SK-N-SH (cell line): ENCODE measurements at regions not wholly inside any gene's neighbourhood (a gene's known extent, or its start where the extent isn't known, plus 50 kb on each side); places are given as distances from the start of the nearest gene placed in this dataset.

Experiments
- CTCF ChIA-PET: fragments of 300-600, 350-600 bp; formaldehyde crosslinking; extraction: SDS; loops from one replicate; lab custom pipeline; 2021; lab: Yijun Ruan, JAX
- POLR2A ChIA-PET: fragments of 350-600 bp; sonication (Branson Sonifier 250); formaldehyde crosslinking; extraction: SDS; loops from one replicate; lab custom pipeline; 2020; ENCODE audit warnings: antibody characterized with exemption, inconsistent platforms; lab: Yijun Ruan, JAX
- DNase-seq: peaks from one replicate; pipeline ENCODE4 v3.0.0; 2012
- H2AFZ ChIP-seq: fragments of 200-600 bp; sonication (generic); 2 replicates; pipeline ENCODE4 v1.8.1; 2016; ENCODE audit warnings: antibody characterized with exemption, mild to moderate bottlenecking, low read depth
- H3F3A ChIP-seq: fragments of 200-600 bp; sonication (generic); replicated peaks from 2 replicates; pipeline ENCODE3; 2016; ENCODE audit warnings: antibody characterized with exemption, mild to moderate bottlenecking; ENCODE audit not compliant: insufficient read depth
- H3K27ac ChIP-seq, 2 experiments: fragments of 200-500 bp in 1 of 2; fragments of 200-600 bp in 1 of 2; sonication (Bioruptor generic) in 1 of 2; sonication (generic), shearing (Covaris generic) in 1 of 2; 2 replicates each; pipeline versions ENCODE4 v1.5.1 to v1.6.1; 2014 to 2016; ENCODE audit warnings: low read depth in 2 of 2, inconsistent platforms in 1 of 2, low read length in 1 of 2, mild to moderate bottlenecking in 1 of 2, mixed read lengths in 1 of 2
- H3K27me3 ChIP-seq: fragments of 200-600 bp; sonication (generic), shearing (Covaris generic); 2 replicates; pipeline ENCODE4 v1.6.1; 2016; ENCODE audit warnings: mixed run types; ENCODE audit not compliant: insufficient read depth
- H3K36me3 ChIP-seq, 2 experiments: fragments of 200-500 bp in 1 of 2; fragments of 200-600 bp in 1 of 2; sonication (Bioruptor generic) in 1 of 2; sonication (generic) in 1 of 2; replicated peaks in 1 of 2; 2 replicates each; pipeline versions ENCODE3 to v1.5.1; 2014 to 2016; ENCODE audit warnings: low read length in 1 of 2, mild to moderate bottlenecking in 1 of 2; ENCODE audit not compliant: insufficient read depth in 2 of 2, control insufficient read depth in 1 of 2
- H3K4me1 ChIP-seq, 2 experiments: fragments of 200-500 bp in 1 of 2; fragments of 200-600 bp in 1 of 2; sonication (Bioruptor generic) in 1 of 2; sonication (generic), shearing (Covaris generic) in 1 of 2; 2 replicates each; pipeline versions ENCODE4 v1.5.1 to v1.6.1; 2014 to 2016; ENCODE audit warnings: low read depth in 1 of 2, low read length in 1 of 2, mixed run types in 1 of 2; ENCODE audit not compliant: insufficient read depth in 2 of 2, control insufficient read depth in 1 of 2
- H3K4me2 ChIP-seq: fragments of 200-600 bp; sonication (generic), shearing (Covaris generic); 2 replicates; pipeline ENCODE4 v1.6.1; 2017; ENCODE audit warnings: mixed run types
- H3K4me3 ChIP-seq, 2 experiments: fragments of 200-500 bp in 1 of 2; fragments of 200-600 bp in 1 of 2; sonication (Bioruptor generic) in 1 of 2; sonication (generic), shearing (Covaris generic) in 1 of 2; 2 replicates each; pipeline versions ENCODE4 v1.5.1 to v1.8.1; 2014 to 2016; ENCODE audit warnings: low read depth in 2 of 2, inconsistent platforms in 1 of 2, low read length in 1 of 2, mild to moderate bottlenecking in 1 of 2, mixed read lengths in 1 of 2, moderate library complexity in 1 of 2
- H3K79me2 ChIP-seq: fragments of 200-600 bp; sonication (generic); 2 replicates; pipeline ENCODE4 v1.8.1; 2017; ENCODE audit warnings: mild to moderate bottlenecking; ENCODE audit not compliant: insufficient read depth
- H3K9ac ChIP-seq: fragments of 200-600 bp; sonication (generic); 2 replicates; pipeline ENCODE4 v1.6.1; 2017; ENCODE audit warnings: mixed run types
- H3K9me2 ChIP-seq: fragments of 200-600 bp; sonication (generic); 2 replicates; pipeline ENCODE4 v1.6.1; 2017; ENCODE audit warnings: mixed run types
- H3K9me3 ChIP-seq: fragments of 200-600 bp; sonication (generic); 2 replicates; pipeline ENCODE4 v1.6.1; 2017; ENCODE audit warnings: mixed run types, mild to moderate bottlenecking, moderate library complexity
- H4K20me1 ChIP-seq: fragments of 200-600 bp; sonication (generic); 2 replicates; pipeline ENCODE4 v1.6.1; 2017; ENCODE audit warnings: mild to moderate bottlenecking, mixed run types; ENCODE audit not compliant: insufficient read depth
- ELF1 ChIP-seq: IDR thresholded peaks from 2 replicates; pipeline ENCODE4 v1.4.0; 2012
- EZH2phosphoT487 ChIP-seq: fragments of 200-600 bp; sonication (generic); IDR thresholded peaks from 2 replicates; pipeline ENCODE4 v1.6.1; 2017; ENCODE audit warnings: low read depth, mixed run types, mild to moderate bottlenecking, antibody characterized with exemption, moderate library complexity, borderline replicate concordance
- FOXJ3 ChIP-seq: sonication (generic); formaldehyde crosslinking; IDR thresholded peaks from 2 replicates; pipeline ENCODE4 v1.5.1; 2020; ENCODE audit warnings: mild to moderate bottlenecking, missing genetic modification reagents
- GABPA ChIP-seq: IDR thresholded peaks from 2 replicates; pipeline ENCODE4 v1.4.0; 2012; ENCODE audit warnings: low read depth, mild to moderate bottlenecking
- GATA2 ChIP-seq: sonication (generic); formaldehyde crosslinking; IDR thresholded peaks from 2 replicates; pipeline ENCODE4 v1.5.0; 2020; ENCODE audit warnings: mild to moderate bottlenecking, missing genetic modification reagents
- IRF3 ChIP-seq: fragments of 150-350 bp; IDR thresholded peaks from 2 replicates; pipeline ENCODE4 v1.6.1; 2016; ENCODE audit warnings: mild to moderate bottlenecking, low read depth, low read length
- JUND ChIP-seq: IDR thresholded peaks from 2 replicates; pipeline ENCODE4 v1.4.0; 2012
- MXI1 ChIP-seq: IDR thresholded peaks from 2 replicates; pipeline ENCODE4 v1.6.1; 2012; ENCODE audit warnings: mild to moderate bottlenecking, low read depth, low read length, improper control_type of control experiment
- NFIC ChIP-seq: IDR thresholded peaks from 2 replicates; pipeline ENCODE4 v1.4.0; 2012; ENCODE audit warnings: borderline replicate concordance
- NRF1 ChIP-seq: IDR thresholded peaks from 2 replicates; pipeline ENCODE4 v1.6.1; 2012; ENCODE audit warnings: low read depth, mild to moderate bottlenecking, low read length
- PBX3 ChIP-seq: IDR thresholded peaks from 2 replicates; pipeline ENCODE4; 2012
- POLR2AphosphoS5 ChIP-seq: IDR thresholded peaks from 2 replicates; pipeline ENCODE4 v1.6.1; 2012; ENCODE audit warnings: low read depth, low read length
- RXRA ChIP-seq: IDR thresholded peaks from 2 replicates; pipeline ENCODE4 v1.4.0; 2012; ENCODE audit warnings: low read depth, mild to moderate bottlenecking, borderline replicate concordance
- SMC3 ChIP-seq: IDR thresholded peaks from 2 replicates; pipeline ENCODE4 v1.6.1; 2012; ENCODE audit warnings: low read depth, low read length, improper control_type of control experiment
- TEAD4 ChIP-seq: IDR thresholded peaks from 2 replicates; pipeline ENCODE4 v1.4.0; 2012; ENCODE audit warnings: mild to moderate bottlenecking, borderline replicate concordance; ENCODE audit not compliant: insufficient read depth
- USF2 ChIP-seq: fragments of 150-350 bp; IDR thresholded peaks from 2 replicates; pipeline ENCODE4 v1.6.1; 2017; ENCODE audit warnings: antibody characterized with exemption, low read length, low read depth, borderline replicate concordance
- WGBS: methylation state at CpG from one replicate; pipeline ENCODE4 v1.1.6; 2017; ENCODE audit warnings: low lambda C conversion rate; 5-methylcytosine and 5-hydroxymethylcytosine counted together

GRCh38 chr4:125511715-125512114 is 197.0 kb downstream of the FAT4 start (continued):
- TF ChIP-seq IRF3 (no peak), NFIC (no peak), GATA2 (no peak), TEAD4 (no peak), USF2 (no peak), NRF1 (no peak)

- Histone ChIP-seq H2AFZ (no peak overlapping the region), H3K36me3 (no peaks in the 10 kb centered on the region), H3K4me2 (no peak overlapping the region), H3K79me2 (no peaks in the 10 kb centered on the region), H3F3A (peaks cover 12% of the 10 kb centered on the region), H4K20me1 (no peaks in the 10 kb centered on the region), H3K4me3 (no peak overlapping the region), H3K9me3 (no peaks in the 10 kb centered on the region), H3K9ac (no peak overlapping the region), H3K4me1 (peaks cover 0 to 13% of the 10 kb centered on the region in 2 experiments; a peak in 2 of 4 replicates), H3K9me2 (no peaks in the 10 kb centered on the region), H3K27ac (no peak overlapping the region), H3K27me3 (no peaks in the 10 kb centered on the region)
- TF ChIP-seq MXI1 (no peak), GATA2 (no peak), POLR2AphosphoS5 (no peak), IRF3 (no peak), ELF1 (no peak), EZH2phosphoT487 (no peak), GABPA (no peak), JUND (no peak), PBX3 (no peak), USF2 (no peak), SMC3 (no peak), RXRA (no peak), FOXJ3 (CRISPR knock-in tag) (no peak)
- DNase-seq = no peak
- 60% methylated on average over 1 of the region's 1 CpG for WGBS
- POLR2A ChIA-PET = no interaction called here
- CTCF ChIA-PET = interaction anchor here (0.9 kb wide), 1 partner anchor 15 kb away, joined by 3 read pairs; no protein-coding TSS in a partner anchor
These were observed 200.3 kb downstream of the FAT4 start for GRCh38 chr4:125515016-125515415.
